K562 (cell line): ENCODE measurements at regions not wholly inside any gene's neighbourhood (a gene's known extent, or its start where the extent isn't known, plus 50 kb on each side); places are given as distances from the start of the nearest gene placed in this dataset.
A peak's percentile ranks its signal among the peaks of the same experiment; 100 is the strongest.

Experiments
- ATAC-seq: fragments of 200-7000 bp; cut with Tn5 transposase; 3 replicates; pipeline ENCODE4 v1.9.1; 2020; ENCODE audit warnings: moderate library complexity
- BruUV-seq: library from RNA; stranded (reverse); fragments of 400-500 nt; replicated peaks from 2 replicates; lab custom pipeline; 2021; lab: Mats Ljungman, UMichigan
- CTCF ChIA-PET: fragments of 300-600 bp; formaldehyde crosslinking; extraction: SDS; loops from one replicate; lab custom pipeline; 2021; ENCODE audit warnings: low intra/inter-chr PET ratio; lab: Yijun Ruan, JAX
- POLR2A ChIA-PET: fragments of 300-600, 350-650 bp; sonication (Branson Sonifier 250); formaldehyde crosslinking; extraction: SDS; loops from one replicate; lab custom pipeline; 2021; ENCODE audit warnings: antibody characterized with exemption, inconsistent platforms; lab: Yijun Ruan, JAX
- DNase-seq, 4 experiments: peaks; one replicate each; pipeline versions ENCODE4 v3.0.0 to v3.0.0-alpha.2; 2011 to 2018; ENCODE audit warnings: low spot score in 3 of 4, mixed read lengths in 3 of 4; ENCODE audit errors: extremely low read depth in 1 of 4
- FAIRE-seq: peaks from 2 replicates; lab custom pipeline; 2011; peaks lifted over from hg19 to GRCh38; lab: Jason Lieb, UNC
- H2AFZ ChIP-seq: 2 replicates; pipeline ENCODE4 v1.6.0; 2011; ENCODE audit warnings: low read depth, low read length, control low read depth, inconsistent platforms
- H3K27ac ChIP-seq: fragments of 200-600 bp; 3 replicates; pipeline ENCODE4 v1.8.0; 2011; ENCODE audit warnings: low read depth, mild to moderate bottlenecking, control low read depth, inconsistent platforms, low read length, moderate library complexity, mixed read lengths; ENCODE audit errors: extremely low read depth
- H3K27me3 ChIP-seq, 2 experiments: fragments of 300-600 bp in 1 of 2; 2 replicates in 1 of 2; 3 replicates in 1 of 2; pipeline versions ENCODE4 v1.6.0 to v1.8.0; 2011; ENCODE audit warnings: inconsistent platforms in 2 of 2, low read length in 2 of 2, mild to moderate bottlenecking in 1 of 2, mixed read lengths in 1 of 2, moderate library complexity in 1 of 2; ENCODE audit not compliant: control insufficient read depth in 2 of 2, insufficient read depth in 2 of 2
- H3K36me3 ChIP-seq: fragments of 300-600 bp; 3 replicates; pipeline ENCODE4 v1.8.0; 2011; ENCODE audit warnings: mild to moderate bottlenecking, low read length, inconsistent platforms; ENCODE audit not compliant: control insufficient read depth, insufficient read depth
- H3K4me1 ChIP-seq, 2 experiments: fragments of 200-600 bp in 1 of 2; replicated peaks in 1 of 2; 2 replicates in 1 of 2; 3 replicates in 1 of 2; pipeline versions ENCODE4 v1.5.1 to v1.8.0; 2011; ENCODE audit warnings: inconsistent platforms in 2 of 2, low read length in 2 of 2, mild to moderate bottlenecking in 1 of 2, mixed read lengths in 1 of 2, moderate library complexity in 1 of 2; ENCODE audit not compliant: control insufficient read depth in 2 of 2, insufficient read depth in 2 of 2
- H3K4me2 ChIP-seq: 2 replicates; pipeline ENCODE4 v1.6.1; 2011; ENCODE audit warnings: low read length, control low read depth, inconsistent platforms, mixed read lengths; ENCODE audit not compliant: insufficient read depth
- H3K4me3 ChIP-seq: fragments of 200-600 bp; sonication (generic), shearing (Covaris generic); 2 replicates; pipeline ENCODE4 v1.5.1; 2016; ENCODE audit warnings: control low read depth, inconsistent platforms
- H3K79me2 ChIP-seq: fragments of 200-600 bp; 3 replicates; pipeline ENCODE4 v1.8.0; 2011; ENCODE audit warnings: low read length, inconsistent platforms; ENCODE audit not compliant: control insufficient read depth, insufficient read depth
- H3K9ac ChIP-seq, 2 experiments: 2 replicates each; pipeline versions ENCODE4 v1.6.0 to v1.6.1; 2011; ENCODE audit warnings: low read depth in 2 of 2, low read length in 2 of 2, control low read depth in 1 of 2, inconsistent platforms in 1 of 2, mild to moderate bottlenecking in 1 of 2, mixed read lengths in 1 of 2; ENCODE audit not compliant: insufficient read depth in 1 of 2
- H3K9me1 ChIP-seq: one replicate; pipeline ENCODE4 v1.6.0; 2011; ENCODE audit warnings: inconsistent platforms, mild to moderate bottlenecking, low read length, moderate library complexity; ENCODE audit not compliant: control insufficient read depth, insufficient read depth
- H3K9me3 ChIP-seq: replicated peaks from 2 replicates; pipeline ENCODE4 v1.5.1; 2011; ENCODE audit warnings: low read depth, low read length, inconsistent platforms; ENCODE audit not compliant: control insufficient read depth, insufficient read depth
- H4K20me1 ChIP-seq: replicated peaks from 2 replicates; pipeline ENCODE4 v1.6.1; 2011; ENCODE audit warnings: low read length, inconsistent platforms, mixed read lengths; ENCODE audit not compliant: control insufficient read depth, insufficient read depth
- ATF3 ChIP-seq, 2 experiments: fragments of 450-650 bp in 1 of 2; sonication (generic) in 1 of 2; formaldehyde crosslinking in 1 of 2; IDR thresholded peaks in 1 of 2; conservative IDR thresholded peaks in 1 of 2; 2 replicates each; pipeline versions ENCODE4 v1.6.1 to v1.8.1; 2016 to 2023; ENCODE audit warnings: mild to moderate bottlenecking in 2 of 2, moderate library complexity in 2 of 2, inconsistent platforms in 1 of 2, missing genetic modification reagents in 1 of 2
- CEBPB ChIP-seq: fragments of 450-650 bp; IDR thresholded peaks from 2 replicates; pipeline ENCODE4 v1.6.1; 2016; ENCODE audit warnings: missing genetic modification characterization, missing compliant biosample characterization
- CEBPG ChIP-seq, 3 experiments: fragments of 200-800 bp in 1 of 3; sonication (Bioruptor generic) in 1 of 3; sonication (generic) in 1 of 3; formaldehyde crosslinking in 1 of 3; IDR thresholded peaks in 2 of 3; conservative IDR thresholded peaks in 1 of 3; 2 replicates each; pipeline versions ENCODE4 v1.6.1 to v1.8.0; 2016 to 2022; ENCODE audit warnings: missing compliant biosample characterization in 2 of 3, missing genetic modification characterization in 2 of 3, mild to moderate bottlenecking in 1 of 3, missing genetic modification reagents in 1 of 3
- GTF2A2 ChIP-seq: IDR thresholded peaks from 2 replicates; pipeline ENCODE4 v1.6.1; 2016; ENCODE audit warnings: mild to moderate bottlenecking, missing genetic modification characterization, missing compliant biosample characterization
- IRF9 ChIP-seq: fragments of 450-650 bp; IDR thresholded peaks from 2 replicates; pipeline ENCODE4 v1.6.1; 2016; ENCODE audit warnings: missing biosample characterization, missing genetic modification characterization
- KLF10 ChIP-seq: fragments of 250-450 bp; sonication (Bioruptor Pico); IDR thresholded peaks from 2 replicates; pipeline ENCODE4 v1.6.1; 2021; ENCODE audit warnings: matching md5 sums
- RBM25 ChIP-seq: fragments of 200-400 bp; formaldehyde crosslinking; IDR thresholded peaks from 2 replicates; pipeline ENCODE4 v1.6.1; 2018; ENCODE audit warnings: low read length, low read depth, moderate library complexity; ENCODE audit not compliant: severe bottlenecking
- WGBS: fragments of 100-300 bp; shearing (Covaris generic); methylation state at CpG from one replicate; pipeline ENCODE4 v1.1.6; 2016; ENCODE audit warnings: low coverage, mixed read lengths; ENCODE audit not compliant: insufficient coverage; ENCODE audit errors: missing lambda C conversion rate; 5-methylcytosine and 5-hydroxymethylcytosine counted together
- in situ Hi-C: fragments of 300-500 bp; cut with MboI; formaldehyde crosslinking; loops from 4 replicates; pipeline ENCODE4 v1.15.0; 2018; ENCODE audit warnings: inconsistent platforms, mixed read lengths
- intact Hi-C: fragments of 100-400 bp; cut with micrococcal nuclease; formaldehyde crosslinking; loops from 2 replicates; pipeline ENCODE4 v1.14.2; 2022
- TF ChIP-seq, protein P1 (sequence below): fragments of 250-450 bp; sonication (Bioruptor Pico); IDR thresholded peaks from 2 replicates; pipeline ENCODE4 v1.4.0; 2020; ENCODE audit warnings: mild to moderate bottlenecking, moderate library complexity, borderline replicate concordance

DNA sequence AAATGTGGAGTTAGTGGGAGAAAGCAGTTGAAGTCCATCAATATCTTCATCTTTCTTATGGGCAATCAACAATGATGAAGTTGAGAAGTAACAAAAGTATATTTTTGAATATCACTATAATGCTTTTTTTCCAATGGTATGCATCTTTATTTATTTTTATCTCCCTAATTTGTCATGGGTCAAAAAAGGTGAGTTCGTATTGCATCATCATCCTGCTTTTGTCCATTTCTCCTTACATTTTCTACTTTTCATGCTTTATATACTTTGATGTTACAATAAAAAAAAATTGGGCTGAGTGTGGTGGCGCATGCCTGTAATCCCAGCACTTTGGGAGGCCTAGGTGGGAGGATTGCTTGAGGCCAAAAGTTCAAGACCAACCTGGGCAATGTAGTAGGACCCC lies 101.2 kb upstream of the STXBP5 start:
- CTCF ChIA-PET: no interaction called here
- Histone ChIP-seq H2AFZ (no peak overlapping the region), H3K9ac (no peak overlapping the region), H3K79me2 (no peaks in the 10 kb centered on the region), H3K9me3 (no peaks in the 10 kb centered on the region), H4K20me1 (no peaks in the 10 kb centered on the region), H3K36me3 (no peaks in the 10 kb centered on the region), H3K4me2 (no peak overlapping the region), H3K27me3 (no peaks in the 10 kb centered on the region), H3K4me1 (peaks cover 0 to 11% of the 10 kb centered on the region in 2 experiments; a peak in 2 of 5 replicates), H3K4me3 (no peak overlapping the region), H3K9me1 (no peaks in the 10 kb centered on the region), H3K27ac (no peak overlapping the region)
- WGBS: 88% methylated on average over 2 of the region's 2 CpGs
- no peak for ATAC-seq
- 0 out of 2 replicates have a peak, but pooled peaks have one; percentile 26 for TF ChIP-seq CEBPG (CRISPR knock-in tag; IDR thresholded peaks at IDR 0.05)
- peak; percentile 77 to 87 for TF ChIP-seq CEBPG (tag; conservative IDR thresholded peaks at IDR 0.05 in 1 of 2, IDR thresholded peaks at IDR 0.05 in 1 of 2)
- TF ChIP-seq IRF9 (tag): 0 out of 2 replicates have a peak, but pooled peaks have one; percentile 19
- no peak for TF ChIP-seq GTF2A2 (tag)
- TF ChIP-seq KLF10 (CRISPR knock-in tag): no peak
- TF ChIP-seq, protein P1, sequence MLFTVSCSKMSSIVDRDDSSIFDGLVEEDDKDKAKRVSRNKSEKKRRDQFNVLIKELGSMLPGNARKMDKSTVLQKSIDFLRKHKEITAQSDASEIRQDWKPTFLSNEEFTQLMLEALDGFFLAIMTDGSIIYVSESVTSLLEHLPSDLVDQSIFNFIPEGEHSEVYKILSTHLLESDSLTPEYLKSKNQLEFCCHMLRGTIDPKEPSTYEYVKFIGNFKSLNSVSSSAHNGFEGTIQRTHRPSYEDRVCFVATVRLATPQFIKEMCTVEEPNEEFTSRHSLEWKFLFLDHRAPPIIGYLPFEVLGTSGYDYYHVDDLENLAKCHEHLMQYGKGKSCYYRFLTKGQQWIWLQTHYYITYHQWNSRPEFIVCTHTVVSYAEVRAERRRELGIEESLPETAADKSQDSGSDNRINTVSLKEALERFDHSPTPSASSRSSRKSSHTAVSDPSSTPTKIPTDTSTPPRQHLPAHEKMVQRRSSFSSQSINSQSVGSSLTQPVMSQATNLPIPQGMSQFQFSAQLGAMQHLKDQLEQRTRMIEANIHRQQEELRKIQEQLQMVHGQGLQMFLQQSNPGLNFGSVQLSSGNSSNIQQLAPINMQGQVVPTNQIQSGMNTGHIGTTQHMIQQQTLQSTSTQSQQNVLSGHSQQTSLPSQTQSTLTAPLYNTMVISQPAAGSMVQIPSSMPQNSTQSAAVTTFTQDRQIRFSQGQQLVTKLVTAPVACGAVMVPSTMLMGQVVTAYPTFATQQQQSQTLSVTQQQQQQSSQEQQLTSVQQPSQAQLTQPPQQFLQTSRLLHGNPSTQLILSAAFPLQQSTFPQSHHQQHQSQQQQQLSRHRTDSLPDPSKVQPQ (CRISPR knock-in tag): no peak
- peak; percentile 92 for TF ChIP-seq ATF3 (IDR thresholded peaks at IDR 0.05)
- no peak for TF ChIP-seq ATF3 (CRISPR knock-in tag; conservative IDR thresholded peaks at IDR 0.05)
- TF ChIP-seq RBM25: peak; percentile 13
- TF ChIP-seq CEBPB (tag): peak; percentile 78
- intact Hi-C loops: no loop called here
- no peak for FAIRE-seq
- no TSS peak for BruUV-seq
- DNase-seq: no peak
- POLR2A ChIA-PET: interaction anchor here (0.9 kb wide), 1 partner anchor 18 kb away, joined by 3 read pairs; no protein-coding TSS in a partner anchor
- in situ Hi-C loops: no loop called here
